K562 (cell line): ENCODE measurements at regions not wholly inside any gene's neighbourhood (a gene's known extent, or its start where the extent isn't known, plus 50 kb on each side); places are given as distances from the start of the nearest gene placed in this dataset.

ENCODE experiments used
- ATAC-seq: fragments of 200-7000 bp; cut with Tn5 transposase; 3 replicates; pipeline ENCODE4 v1.9.1; 2020; ENCODE audit warnings: moderate library complexity
- BruUV-seq: library from RNA; stranded (reverse); fragments of 400-500 nt; replicated peaks from 2 replicates; lab custom pipeline; 2021; lab: Mats Ljungman, UMichigan
- CTCF ChIA-PET: fragments of 300-600 bp; formaldehyde crosslinking; extraction: SDS; loops from one replicate; lab custom pipeline; 2021; ENCODE audit warnings: low intra/inter-chr PET ratio; lab: Yijun Ruan, JAX
- POLR2A ChIA-PET: fragments of 300-600, 350-650 bp; sonication (Branson Sonifier 250); formaldehyde crosslinking; extraction: SDS; loops from one replicate; lab custom pipeline; 2021; ENCODE audit warnings: antibody characterized with exemption, inconsistent platforms; lab: Yijun Ruan, JAX
- DNase-seq, 4 experiments: peaks; one replicate each; pipeline versions ENCODE4 v3.0.0 to v3.0.0-alpha.2; 2011 to 2018; ENCODE audit warnings: low spot score in 3 of 4, mixed read lengths in 3 of 4; ENCODE audit errors: extremely low read depth in 1 of 4
- FAIRE-seq: peaks from 2 replicates; lab custom pipeline; 2011; peaks lifted over from hg19 to GRCh38; lab: Jason Lieb, UNC
- H2AFZ ChIP-seq: 2 replicates; pipeline ENCODE4 v1.6.0; 2011; ENCODE audit warnings: low read depth, low read length, control low read depth, inconsistent platforms
- H3K27ac ChIP-seq: fragments of 200-600 bp; 3 replicates; pipeline ENCODE4 v1.8.0; 2011; ENCODE audit warnings: low read depth, mild to moderate bottlenecking, control low read depth, inconsistent platforms, low read length, moderate library complexity, mixed read lengths; ENCODE audit errors: extremely low read depth
- H3K27me3 ChIP-seq, 2 experiments: fragments of 300-600 bp in 1 of 2; 2 replicates in 1 of 2; 3 replicates in 1 of 2; pipeline versions ENCODE4 v1.6.0 to v1.8.0; 2011; ENCODE audit warnings: inconsistent platforms in 2 of 2, low read length in 2 of 2, mild to moderate bottlenecking in 1 of 2, mixed read lengths in 1 of 2, moderate library complexity in 1 of 2; ENCODE audit not compliant: control insufficient read depth in 2 of 2, insufficient read depth in 2 of 2
- H3K36me3 ChIP-seq: fragments of 300-600 bp; 3 replicates; pipeline ENCODE4 v1.8.0; 2011; ENCODE audit warnings: mild to moderate bottlenecking, low read length, inconsistent platforms; ENCODE audit not compliant: control insufficient read depth, insufficient read depth
- H3K4me1 ChIP-seq, 2 experiments: fragments of 200-600 bp in 1 of 2; replicated peaks in 1 of 2; 2 replicates in 1 of 2; 3 replicates in 1 of 2; pipeline versions ENCODE4 v1.5.1 to v1.8.0; 2011; ENCODE audit warnings: inconsistent platforms in 2 of 2, low read length in 2 of 2, mild to moderate bottlenecking in 1 of 2, mixed read lengths in 1 of 2, moderate library complexity in 1 of 2; ENCODE audit not compliant: control insufficient read depth in 2 of 2, insufficient read depth in 2 of 2
- H3K4me2 ChIP-seq: 2 replicates; pipeline ENCODE4 v1.6.1; 2011; ENCODE audit warnings: low read length, control low read depth, inconsistent platforms, mixed read lengths; ENCODE audit not compliant: insufficient read depth
- H3K4me3 ChIP-seq: fragments of 200-600 bp; sonication (generic), shearing (Covaris generic); 2 replicates; pipeline ENCODE4 v1.5.1; 2016; ENCODE audit warnings: control low read depth, inconsistent platforms
- H3K79me2 ChIP-seq: fragments of 200-600 bp; 3 replicates; pipeline ENCODE4 v1.8.0; 2011; ENCODE audit warnings: low read length, inconsistent platforms; ENCODE audit not compliant: control insufficient read depth, insufficient read depth
- H3K9ac ChIP-seq, 2 experiments: 2 replicates each; pipeline versions ENCODE4 v1.6.0 to v1.6.1; 2011; ENCODE audit warnings: low read depth in 2 of 2, low read length in 2 of 2, control low read depth in 1 of 2, inconsistent platforms in 1 of 2, mild to moderate bottlenecking in 1 of 2, mixed read lengths in 1 of 2; ENCODE audit not compliant: insufficient read depth in 1 of 2
- H3K9me1 ChIP-seq: one replicate; pipeline ENCODE4 v1.6.0; 2011; ENCODE audit warnings: inconsistent platforms, mild to moderate bottlenecking, low read length, moderate library complexity; ENCODE audit not compliant: control insufficient read depth, insufficient read depth
- H3K9me3 ChIP-seq: replicated peaks from 2 replicates; pipeline ENCODE4 v1.5.1; 2011; ENCODE audit warnings: low read depth, low read length, inconsistent platforms; ENCODE audit not compliant: control insufficient read depth, insufficient read depth
- H4K20me1 ChIP-seq: replicated peaks from 2 replicates; pipeline ENCODE4 v1.6.1; 2011; ENCODE audit warnings: low read length, inconsistent platforms, mixed read lengths; ENCODE audit not compliant: control insufficient read depth, insufficient read depth
- ARHGAP35 ChIP-seq: fragments of 450-650 bp; IDR thresholded peaks from 2 replicates; pipeline ENCODE4 v1.6.1; 2018; ENCODE audit not compliant: partially characterized antibody
- NR4A1 ChIP-seq, 2 experiments: fragments of 250-450 bp in 1 of 2; fragments of 450-650 bp in 1 of 2; sonication (Bioruptor Pico) in 1 of 2; IDR thresholded peaks; 2 replicates each; pipeline versions ENCODE4 v1.4.0 to v1.6.1; 2016 to 2020; ENCODE audit warnings: mild to moderate bottlenecking in 2 of 2, missing compliant biosample characterization in 1 of 2, missing genetic modification characterization in 1 of 2, moderate library complexity in 1 of 2
- POLR2AphosphoS2 ChIP-seq: IDR thresholded peaks from 2 replicates; pipeline ENCODE4 v1.6.1; 2012; ENCODE audit warnings: low read length, improper control_type of control experiment
- RBM34 ChIP-seq: fragments of 200-400 bp; formaldehyde crosslinking; IDR thresholded peaks from 2 replicates; pipeline ENCODE4 v1.6.1; 2018; ENCODE audit warnings: low read length, borderline replicate concordance; ENCODE audit not compliant: insufficient read depth
- TAF1 ChIP-seq: IDR thresholded peaks from 2 replicates; pipeline ENCODE4 v1.6.1; 2011; ENCODE audit warnings: mild to moderate bottlenecking, low read length, moderate library complexity; ENCODE audit not compliant: insufficient read depth, control insufficient read depth, severe bottlenecking; ENCODE audit errors: extremely low read depth
- WGBS: fragments of 100-300 bp; shearing (Covaris generic); methylation state at CpG from one replicate; pipeline ENCODE4 v1.1.6; 2016; ENCODE audit warnings: low coverage, mixed read lengths; ENCODE audit not compliant: insufficient coverage; ENCODE audit errors: missing lambda C conversion rate; 5-methylcytosine and 5-hydroxymethylcytosine counted together
- in situ Hi-C: fragments of 300-500 bp; cut with MboI; formaldehyde crosslinking; loops from 4 replicates; pipeline ENCODE4 v1.15.0; 2018; ENCODE audit warnings: inconsistent platforms, mixed read lengths
- intact Hi-C: fragments of 100-400 bp; cut with micrococcal nuclease; formaldehyde crosslinking; loops from 2 replicates; pipeline ENCODE4 v1.14.2; 2022
- TF ChIP-seq, protein P1 (sequence below): sonication (generic); formaldehyde crosslinking; IDR thresholded peaks from 2 replicates; pipeline ENCODE4 v1.8.0; 2022; ENCODE audit warnings: mild to moderate bottlenecking, low read depth, missing genetic modification reagents
- TF ChIP-seq, protein P2 (sequence below): IDR thresholded peaks from 2 replicates; pipeline ENCODE4 v1.6.1; 2014; ENCODE audit warnings: antibody characterized with exemption

DNA sequence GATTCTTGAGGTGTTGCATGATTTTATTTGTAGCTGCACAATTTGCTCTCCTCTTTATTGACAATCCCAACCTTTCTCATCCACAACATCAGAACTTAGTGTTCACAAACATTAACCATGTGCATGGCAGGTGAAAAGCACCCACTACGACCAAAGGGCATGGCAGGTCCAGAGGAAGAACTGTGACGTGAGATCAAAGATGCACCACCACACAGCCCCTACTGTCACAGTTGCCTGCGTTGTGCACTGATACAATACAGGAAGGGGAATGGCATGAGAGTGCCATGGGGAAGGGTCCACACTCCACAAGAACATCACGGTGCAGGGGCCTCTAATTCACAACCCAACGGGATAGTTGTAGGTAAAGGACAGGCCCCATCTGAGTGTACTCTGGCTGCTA is 217.1 kb upstream of the PFKP start:
- Histone ChIP-seq H3K4me3 (no peak overlapping the region), H2AFZ (no peak overlapping the region), H3K27ac (no peak overlapping the region), H3K36me3 (no peaks in the 10 kb centered on the region), H3K4me2 (no peak overlapping the region), H3K27me3 (0 out of 5 replicates have a peak, but pooled peaks cover 0 to under 1% of the 10 kb centered on the region in 2 experiments), H3K9me1 (no peaks in the 10 kb centered on the region), H3K9ac (no peak overlapping the region), H3K4me1 (no peaks in the 10 kb centered on the region), H4K20me1 (no peaks in the 10 kb centered on the region), H3K79me2 (no peaks in the 10 kb centered on the region), H3K9me3 (no peaks in the 10 kb centered on the region)
- intact Hi-C loops (no loop called here), in situ Hi-C loops (no loop called here)
- ATAC-seq, result no peak
- ChIA-PET CTCF (no interaction called here), POLR2A (interaction anchor here (0.7 kb wide), 1 partner anchor 115 kb away, joined by 3 read pairs; no protein-coding TSS in a partner anchor)
- 0% methylated on average over 5 of the region's 5 CpGs for WGBS
- TF ChIP-seq, protein P1, sequence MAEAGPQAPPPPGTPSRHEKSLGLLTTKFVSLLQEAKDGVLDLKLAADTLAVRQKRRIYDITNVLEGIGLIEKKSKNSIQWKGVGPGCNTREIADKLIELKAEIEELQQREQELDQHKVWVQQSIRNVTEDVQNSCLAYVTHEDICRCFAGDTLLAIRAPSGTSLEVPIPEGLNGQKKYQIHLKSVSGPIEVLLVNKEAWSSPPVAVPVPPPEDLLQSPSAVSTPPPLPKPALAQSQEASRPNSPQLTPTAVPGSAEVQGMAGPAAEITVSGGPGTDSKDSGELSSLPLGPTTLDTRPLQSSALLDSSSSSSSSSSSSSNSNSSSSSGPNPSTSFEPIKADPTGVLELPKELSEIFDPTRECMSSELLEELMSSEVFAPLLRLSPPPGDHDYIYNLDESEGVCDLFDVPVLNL (CRISPR knock-in tag), result no peak
- TF ChIP-seq RBM34 (no peak), NR4A1 (CRISPR knock-in tag; IDR thresholded peaks at IDR 0.05) (no peak), NR4A1 (tag; IDR thresholded peaks at IDR 0.05) (no peak), POLR2AphosphoS2 (no peak), ARHGAP35 (no peak), TAF1 (no peak)
- TF ChIP-seq, protein P2, sequence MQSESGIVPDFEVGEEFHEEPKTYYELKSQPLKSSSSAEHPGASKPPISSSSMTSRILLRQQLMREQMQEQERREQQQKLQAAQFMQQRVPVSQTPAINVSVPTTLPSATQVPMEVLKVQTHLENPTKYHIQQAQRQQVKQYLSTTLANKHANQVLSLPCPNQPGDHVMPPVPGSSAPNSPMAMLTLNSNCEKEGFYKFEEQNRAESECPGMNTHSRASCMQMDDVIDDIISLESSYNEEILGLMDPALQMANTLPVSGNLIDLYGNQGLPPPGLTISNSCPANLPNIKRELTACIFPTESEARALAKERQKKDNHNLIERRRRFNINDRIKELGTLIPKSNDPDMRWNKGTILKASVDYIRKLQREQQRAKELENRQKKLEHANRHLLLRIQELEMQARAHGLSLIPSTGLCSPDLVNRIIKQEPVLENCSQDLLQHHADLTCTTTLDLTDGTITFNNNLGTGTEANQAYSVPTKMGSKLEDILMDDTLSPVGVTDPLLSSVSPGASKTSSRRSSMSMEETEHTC, result no peak
- no peak for DNase-seq
- no peak for FAIRE-seq
- BruUV-seq, result no TSS peak
